Esophagus muscularis mucosa (tissue), 3 donors: ENCODE measurements at regions not wholly inside any gene's neighbourhood (a gene's known extent, or its start where the extent isn't known, plus 50 kb on each side); places are given as distances from the start of the nearest gene placed in this dataset.

Experiments
- POLR2A ChIP-seq: fragments of 450-650 bp; IDR thresholded peaks from one replicate; pipeline ENCODE4 v1.6.1; 2017; ENCODE audit warnings: antibody characterized with exemption, moderate library complexity, mild to moderate bottlenecking, low read depth
- POLR2AphosphoS5 ChIP-seq, 2 donors: sonication (generic); formaldehyde crosslinking; IDR thresholded peaks; one replicate each; pipeline ENCODE4 v1.6.1; 2017; ENCODE audit warnings: antibody characterized with exemption in 2 of 2
- TF ChIP-seq, protein P1 (sequence below), 3 experiments: fragments of 200-600 bp in 2 of 3; fragments of 450-650 bp in 1 of 3; sonication (generic) in 2 of 3; IDR thresholded peaks; one replicate each; pipeline ENCODE4 v1.5.1; 2017 to 2019; ENCODE audit warnings: antibody characterized with exemption in 3 of 3, mild to moderate bottlenecking in 2 of 3, moderate library complexity in 1 of 3

DNA sequence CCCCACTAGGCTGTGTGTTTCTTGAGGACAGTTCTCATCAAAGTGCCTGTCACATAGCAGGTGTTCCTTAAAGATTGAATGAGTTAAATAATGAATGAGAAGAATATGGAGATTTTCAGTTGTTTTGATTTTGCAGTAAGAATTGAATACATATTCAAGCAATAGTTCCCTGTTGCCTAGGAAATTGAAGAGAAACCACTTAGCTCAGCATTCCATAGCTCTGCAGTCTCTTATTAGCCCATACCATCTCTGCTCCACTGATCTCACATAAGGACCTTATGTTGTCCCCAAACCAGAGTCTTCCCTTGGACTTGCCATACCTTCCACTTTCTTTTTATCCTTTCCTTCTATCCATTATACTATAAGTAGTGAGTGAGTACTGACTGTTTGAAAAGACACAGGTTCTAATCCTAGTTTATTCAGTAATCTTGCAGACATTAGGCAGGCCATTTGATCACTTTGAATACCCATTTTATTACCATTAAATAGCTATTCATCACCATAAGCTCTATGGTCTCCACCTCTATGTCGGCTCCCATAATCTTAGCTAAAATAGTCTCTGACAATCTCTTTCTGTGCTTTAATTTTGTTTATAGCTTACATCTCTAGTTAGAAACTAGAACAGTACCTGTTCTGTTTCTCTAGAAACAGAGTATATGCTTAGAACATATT is 1059.6 kb upstream of the SLIT2 start:
- TF ChIP-seq, protein P1, sequence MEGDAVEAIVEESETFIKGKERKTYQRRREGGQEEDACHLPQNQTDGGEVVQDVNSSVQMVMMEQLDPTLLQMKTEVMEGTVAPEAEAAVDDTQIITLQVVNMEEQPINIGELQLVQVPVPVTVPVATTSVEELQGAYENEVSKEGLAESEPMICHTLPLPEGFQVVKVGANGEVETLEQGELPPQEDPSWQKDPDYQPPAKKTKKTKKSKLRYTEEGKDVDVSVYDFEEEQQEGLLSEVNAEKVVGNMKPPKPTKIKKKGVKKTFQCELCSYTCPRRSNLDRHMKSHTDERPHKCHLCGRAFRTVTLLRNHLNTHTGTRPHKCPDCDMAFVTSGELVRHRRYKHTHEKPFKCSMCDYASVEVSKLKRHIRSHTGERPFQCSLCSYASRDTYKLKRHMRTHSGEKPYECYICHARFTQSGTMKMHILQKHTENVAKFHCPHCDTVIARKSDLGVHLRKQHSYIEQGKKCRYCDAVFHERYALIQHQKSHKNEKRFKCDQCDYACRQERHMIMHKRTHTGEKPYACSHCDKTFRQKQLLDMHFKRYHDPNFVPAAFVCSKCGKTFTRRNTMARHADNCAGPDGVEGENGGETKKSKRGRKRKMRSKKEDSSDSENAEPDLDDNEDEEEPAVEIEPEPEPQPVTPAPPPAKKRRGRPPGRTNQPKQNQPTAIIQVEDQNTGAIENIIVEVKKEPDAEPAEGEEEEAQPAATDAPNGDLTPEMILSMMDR (IDR thresholded peaks at IDR 0.05): no peak
- TF ChIP-seq POLR2A (no peak), POLR2AphosphoS5 (IDR thresholded peaks at IDR 0.05) (no peak)
